Esophagus muscularis mucosa (tissue), 3 donors: ENCODE measurements at regions not wholly inside any gene's neighbourhood (a gene's known extent, or its start where the extent isn't known, plus 50 kb on each side); places are given as distances from the start of the nearest gene placed in this dataset.

Experiments
- POLR2AphosphoS5 ChIP-seq, 2 donors: sonication (generic); formaldehyde crosslinking; IDR thresholded peaks; one replicate each; pipeline ENCODE4 v1.6.1; 2017; ENCODE audit warnings: antibody characterized with exemption in 2 of 2
- TF ChIP-seq, protein P1 (sequence below), 3 experiments: fragments of 200-600 bp in 2 of 3; fragments of 450-650 bp in 1 of 3; sonication (generic) in 2 of 3; IDR thresholded peaks; one replicate each; pipeline ENCODE4 v1.5.1; 2017 to 2019; ENCODE audit warnings: antibody characterized with exemption in 3 of 3, mild to moderate bottlenecking in 2 of 3, moderate library complexity in 1 of 3

GRCh38 chr20:37593710-37594109 is 66.0 kb upstream of the BLCAP start:
- TF ChIP-seq, protein P1, sequence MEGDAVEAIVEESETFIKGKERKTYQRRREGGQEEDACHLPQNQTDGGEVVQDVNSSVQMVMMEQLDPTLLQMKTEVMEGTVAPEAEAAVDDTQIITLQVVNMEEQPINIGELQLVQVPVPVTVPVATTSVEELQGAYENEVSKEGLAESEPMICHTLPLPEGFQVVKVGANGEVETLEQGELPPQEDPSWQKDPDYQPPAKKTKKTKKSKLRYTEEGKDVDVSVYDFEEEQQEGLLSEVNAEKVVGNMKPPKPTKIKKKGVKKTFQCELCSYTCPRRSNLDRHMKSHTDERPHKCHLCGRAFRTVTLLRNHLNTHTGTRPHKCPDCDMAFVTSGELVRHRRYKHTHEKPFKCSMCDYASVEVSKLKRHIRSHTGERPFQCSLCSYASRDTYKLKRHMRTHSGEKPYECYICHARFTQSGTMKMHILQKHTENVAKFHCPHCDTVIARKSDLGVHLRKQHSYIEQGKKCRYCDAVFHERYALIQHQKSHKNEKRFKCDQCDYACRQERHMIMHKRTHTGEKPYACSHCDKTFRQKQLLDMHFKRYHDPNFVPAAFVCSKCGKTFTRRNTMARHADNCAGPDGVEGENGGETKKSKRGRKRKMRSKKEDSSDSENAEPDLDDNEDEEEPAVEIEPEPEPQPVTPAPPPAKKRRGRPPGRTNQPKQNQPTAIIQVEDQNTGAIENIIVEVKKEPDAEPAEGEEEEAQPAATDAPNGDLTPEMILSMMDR (IDR thresholded peaks at IDR 0.05), result no peak
- TF ChIP-seq POLR2AphosphoS5 (IDR thresholded peaks at IDR 0.05), result no peak
